DOHH2 (cell line): ENCODE measurements at regions not wholly inside any gene's neighbourhood (a gene's known extent, or its start where the extent isn't known, plus 50 kb on each side); places are given as distances from the start of the nearest gene placed in this dataset.

Experiments used
- CTCF ChIP-seq: fragments of 200-600 bp; sonication (generic); IDR thresholded peaks from one replicate; pipeline ENCODE4 v1.5.1; 2014; ENCODE audit warnings: antibody characterized with exemption, mild to moderate bottlenecking, low read depth, low read length; ENCODE audit not compliant: poor library complexity, severe bottlenecking
- EZH2phosphoT487 ChIP-seq: fragments of 200-600 bp; sonication (generic); IDR thresholded peaks from 2 replicates; pipeline ENCODE4 v1.6.1; 2017; ENCODE audit warnings: borderline replicate concordance, mild to moderate bottlenecking, antibody characterized with exemption, low read length, moderate library complexity, mixed read lengths

- no peak for TF ChIP-seq CTCF
- no peak for TF ChIP-seq EZH2phosphoT487
These were observed 252.9 kb upstream of the SFSWAP start for GRCh38 chr12:131458048-131458374.
